HFFc6 (cell line): ENCODE measurements at regions not wholly inside any gene's neighbourhood (a gene's known extent, or its start where the extent isn't known, plus 50 kb on each side); places are given as distances from the start of the nearest gene placed in this dataset.
"Not testable (repeated sequence)": the region's sequence is repeated elsewhere in the genome, so short reads cannot be mapped to it uniquely, and the experiment has no call there.

Experiments
- DNase-seq: peaks from one replicate; pipeline ENCODE4 v3.0.0-alpha.2; 2018
- H3K27ac Mint-ChIP-seq: 2 replicates; pipeline ENCODE4 v1.8.0; 2020; ENCODE audit warnings: mild to moderate bottlenecking, mixed read lengths
- H3K27me3 Mint-ChIP-seq: 2 replicates; pipeline ENCODE4 v1.8.0; 2021; ENCODE audit warnings: mild to moderate bottlenecking, moderate library complexity, mixed read lengths; ENCODE audit not compliant: insufficient read depth
- H3K36me3 Mint-ChIP-seq: 2 replicates; pipeline ENCODE4 v1.8.0; 2021; ENCODE audit warnings: low read depth, mixed read lengths
- H3K4me1 Mint-ChIP-seq: 2 replicates; pipeline ENCODE4 v1.8.0; 2020; ENCODE audit warnings: low read depth, mixed read lengths
- H3K4me3 Mint-ChIP-seq: 2 replicates; pipeline ENCODE4 v1.8.0; 2020; ENCODE audit warnings: mild to moderate bottlenecking, moderate library complexity, mixed read lengths
- H3K9me3 Mint-ChIP-seq: 2 replicates; pipeline ENCODE4 v1.8.0; 2020; ENCODE audit warnings: mild to moderate bottlenecking, mixed read lengths
- CTCF ChIP-seq: fragments of 200-600 bp; sonication (generic); IDR thresholded peaks from 2 replicates; pipeline ENCODE4 v1.5.0; 2021; ENCODE audit warnings: antibody characterized with exemption, mild to moderate bottlenecking

- DNase-seq, result peak; percentile 25
Measured at GRCh38 chr5:14932902-14933469, 61.4 kb upstream of the ANKH start.

GRCh38 chr5:14930486-14930885 is 58.9 kb upstream of the ANKH start:
- no peak overlapping the region for H3K27ac Mint-ChIP-seq

More at GRCh38 chr5:14932902-14933469, 61.4 kb upstream of the ANKH start:
- H3K4me3 Mint-ChIP-seq, result peak overlapping the region; percentile 50; the same call in 1 of the 2 replicates
- no peaks in the 10 kb centered on the region for H3K9me3 Mint-ChIP-seq
- peaks cover 43% of the 10 kb centered on the region for H3K4me1 Mint-ChIP-seq
- H3K27me3 Mint-ChIP-seq, result peaks cover 9% of the 10 kb centered on the region
- H3K27ac Mint-ChIP-seq, result no peak overlapping the region; the same call in 1 of the 2 replicates
- no peak for TF ChIP-seq CTCF
- no peaks in the 10 kb centered on the region for H3K36me3 Mint-ChIP-seq

GRCh38 chr5:14929293-14930065 is 57.9 kb upstream of the ANKH start:
- Mint-ChIP-seq H3K36me3 (no peaks in the 10 kb centered on the region), H3K4me3 (no peak overlapping the region), H3K4me1 (peaks cover 58% of the 10 kb centered on the region), H3K27ac (no peak overlapping the region), H3K9me3 (no peaks in the 10 kb centered on the region), H3K27me3 (no peaks in the 10 kb centered on the region)
- TF ChIP-seq CTCF, result no peak
- no peak for DNase-seq

More at GRCh38 chr5:14930486-14930885, 58.9 kb upstream of the ANKH start:
- H3K36me3 Mint-ChIP-seq, result no peaks in the 10 kb centered on the region
- peaks cover 54% of the 10 kb centered on the region for H3K4me1 Mint-ChIP-seq
- no peaks in the 10 kb centered on the region for H3K9me3 Mint-ChIP-seq
- TF ChIP-seq CTCF, result no peak
- DNase-seq, result no peak
- peaks cover 2% of the 10 kb centered on the region; the same call in 1 of the 2 replicates for H3K27me3 Mint-ChIP-seq
- H3K4me3 Mint-ChIP-seq, result no peak overlapping the region

- no peaks in the 10 kb centered on the region for H3K36me3 Mint-ChIP-seq
- H3K27me3 Mint-ChIP-seq, result no peaks in the 10 kb centered on the region
- no peaks in the 10 kb centered on the region for H3K9me3 Mint-ChIP-seq
- TF ChIP-seq CTCF, result no peak
- H3K4me1 Mint-ChIP-seq, result peaks cover 65% of the 10 kb centered on the region
- H3K4me3 Mint-ChIP-seq, result no peak overlapping the region
- DNase-seq, result no peak
- no peak overlapping the region for H3K27ac Mint-ChIP-seq
Measured at GRCh38 chr5:14928661-14929060, 57.1 kb upstream of the ANKH start.

GRCh38 chr5:14925326-14925725 is 53.7 kb upstream of the ANKH start:
- Mint-ChIP-seq H3K27ac (peak overlapping the region; percentile 72), H3K9me3 (no peaks in the 10 kb centered on the region), H3K36me3 (no peaks in the 10 kb centered on the region), H3K4me1 (peaks cover 51% of the 10 kb centered on the region), H3K27me3 (peaks cover 8% of the 10 kb centered on the region; the same call in 1 of the 2 replicates), H3K4me3 (peak overlapping the region; percentile 65; the same call in 1 of the 2 replicates)
- no peak for DNase-seq
- TF ChIP-seq CTCF, result no peak

- not testable (repeated sequence) for H3K4me3 Mint-ChIP-seq, H3K36me3 Mint-ChIP-seq, H3K27me3 Mint-ChIP-seq, H3K9me3 Mint-ChIP-seq, DNase-seq, H3K27ac Mint-ChIP-seq
- peaks cover 50% of the 10 kb centered on the region for H3K4me1 Mint-ChIP-seq
Measured at GRCh38 chr5:14922952-14923351, 51.4 kb upstream of the ANKH start.
